GM04504 (cell line): ENCODE measurements at regions not wholly inside any gene's neighbourhood (a gene's known extent, or its start where the extent isn't known, plus 50 kb on each side); places are given as distances from the start of the nearest gene placed in this dataset.
"Not testable (repeated sequence)": the region's sequence is repeated elsewhere in the genome, so short reads cannot be mapped to it uniquely, and the experiment has no call there.

Source experiments
- DNase-seq: peaks from one replicate; pipeline ENCODE4 v3.0.0-alpha.2; 2012; ENCODE audit warnings: low read depth

- DNase-seq, result no peak
Measured at GRCh38 chr2:106257830-106258229, 63.7 kb upstream of the UXS1 start.

GRCh38 chr2:106257135-106257534 lies 63.0 kb upstream of the UXS1 start:
- DNase-seq, result no peak

- not testable (repeated sequence) for DNase-seq
Measured at GRCh38 chr2:106249157-106249828, 55.2 kb upstream of the UXS1 start.

GRCh38 chr2:106248548-106249151 lies 54.5 kb upstream of the UXS1 start:
- not testable (repeated sequence) for DNase-seq
